Neural crest cell (in vitro differentiated cells): ENCODE measurements at regions not wholly inside any gene's neighbourhood (a gene's known extent, or its start where the extent isn't known, plus 50 kb on each side); places are given as distances from the start of the nearest gene placed in this dataset.

Source experiments
- DNase-seq: peaks from one replicate; pipeline ENCODE4 v3.0.0; 2021; ENCODE audit warnings: low read depth, mixed read lengths, low spot score
- H3K27ac Mint-ChIP-seq: one replicate; pipeline ENCODE4 v1.8.0; 2021; ENCODE audit warnings: mild to moderate bottlenecking, mixed read lengths; ENCODE audit not compliant: unreplicated experiment
- H3K27me3 Mint-ChIP-seq: 2 replicates; pipeline ENCODE4 v1.8.0; 2021; ENCODE audit warnings: low read depth, mild to moderate bottlenecking, mixed read lengths
- H3K36me3 Mint-ChIP-seq: 2 replicates; pipeline ENCODE4 v1.8.0; 2021; ENCODE audit warnings: low read depth, mild to moderate bottlenecking, mixed read lengths
- H3K4me1 Mint-ChIP-seq: 2 replicates; pipeline ENCODE4 v1.8.0; 2021; ENCODE audit warnings: mixed read lengths
- H3K4me3 Mint-ChIP-seq: one replicate; pipeline ENCODE4 v1.8.0; 2021; ENCODE audit warnings: mild to moderate bottlenecking, mixed read lengths
- H3K9me3 Mint-ChIP-seq: 2 replicates; pipeline ENCODE4 v1.8.0; 2021; ENCODE audit warnings: mixed read lengths
- TF ChIP-seq, protein P1 (sequence below): fragments of 200-600 bp; sonication (generic); conservative IDR thresholded peaks from 2 replicates; pipeline ENCODE4 v1.5.0; 2021; ENCODE audit warnings: antibody characterized with exemption, mild to moderate bottlenecking

- Mint-ChIP-seq H3K4me1 (no peaks in the 10 kb centered on the region), H3K36me3 (no peaks in the 10 kb centered on the region), H3K27me3 (peaks cover 2% of the 10 kb centered on the region), H3K4me3 (no peak overlapping the region), H3K27ac (no peak overlapping the region), H3K9me3 (peaks cover 3% of the 10 kb centered on the region)
- DNase-seq, result no peak
- TF ChIP-seq, protein P1, sequence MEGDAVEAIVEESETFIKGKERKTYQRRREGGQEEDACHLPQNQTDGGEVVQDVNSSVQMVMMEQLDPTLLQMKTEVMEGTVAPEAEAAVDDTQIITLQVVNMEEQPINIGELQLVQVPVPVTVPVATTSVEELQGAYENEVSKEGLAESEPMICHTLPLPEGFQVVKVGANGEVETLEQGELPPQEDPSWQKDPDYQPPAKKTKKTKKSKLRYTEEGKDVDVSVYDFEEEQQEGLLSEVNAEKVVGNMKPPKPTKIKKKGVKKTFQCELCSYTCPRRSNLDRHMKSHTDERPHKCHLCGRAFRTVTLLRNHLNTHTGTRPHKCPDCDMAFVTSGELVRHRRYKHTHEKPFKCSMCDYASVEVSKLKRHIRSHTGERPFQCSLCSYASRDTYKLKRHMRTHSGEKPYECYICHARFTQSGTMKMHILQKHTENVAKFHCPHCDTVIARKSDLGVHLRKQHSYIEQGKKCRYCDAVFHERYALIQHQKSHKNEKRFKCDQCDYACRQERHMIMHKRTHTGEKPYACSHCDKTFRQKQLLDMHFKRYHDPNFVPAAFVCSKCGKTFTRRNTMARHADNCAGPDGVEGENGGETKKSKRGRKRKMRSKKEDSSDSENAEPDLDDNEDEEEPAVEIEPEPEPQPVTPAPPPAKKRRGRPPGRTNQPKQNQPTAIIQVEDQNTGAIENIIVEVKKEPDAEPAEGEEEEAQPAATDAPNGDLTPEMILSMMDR, result no peak
Measured at GRCh38 chr20:19110881-19111460, 101.5 kb upstream of the SLC24A3 start.

DNA sequence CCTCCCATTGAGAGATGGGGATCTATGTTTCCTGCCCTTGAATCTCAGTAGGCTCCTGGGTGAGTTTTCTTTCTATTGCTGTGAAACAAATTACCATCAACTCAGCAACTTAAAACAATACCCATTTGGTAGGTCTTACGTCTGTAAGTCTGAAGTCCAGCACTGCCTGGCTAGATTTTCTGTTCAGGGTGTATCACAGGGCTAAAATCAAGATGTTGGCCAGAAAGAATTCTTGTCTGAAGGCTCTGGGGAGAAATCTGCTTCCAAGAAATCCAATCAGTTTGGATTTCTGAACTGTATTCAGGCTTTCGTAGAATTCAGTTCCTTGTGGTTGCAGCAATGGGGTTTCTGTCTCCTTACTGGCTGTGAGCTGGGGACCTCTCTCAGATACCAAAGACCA is 99.6 kb upstream of the SLC24A3 start:
- TF ChIP-seq, protein P1, result no peak

DNA sequence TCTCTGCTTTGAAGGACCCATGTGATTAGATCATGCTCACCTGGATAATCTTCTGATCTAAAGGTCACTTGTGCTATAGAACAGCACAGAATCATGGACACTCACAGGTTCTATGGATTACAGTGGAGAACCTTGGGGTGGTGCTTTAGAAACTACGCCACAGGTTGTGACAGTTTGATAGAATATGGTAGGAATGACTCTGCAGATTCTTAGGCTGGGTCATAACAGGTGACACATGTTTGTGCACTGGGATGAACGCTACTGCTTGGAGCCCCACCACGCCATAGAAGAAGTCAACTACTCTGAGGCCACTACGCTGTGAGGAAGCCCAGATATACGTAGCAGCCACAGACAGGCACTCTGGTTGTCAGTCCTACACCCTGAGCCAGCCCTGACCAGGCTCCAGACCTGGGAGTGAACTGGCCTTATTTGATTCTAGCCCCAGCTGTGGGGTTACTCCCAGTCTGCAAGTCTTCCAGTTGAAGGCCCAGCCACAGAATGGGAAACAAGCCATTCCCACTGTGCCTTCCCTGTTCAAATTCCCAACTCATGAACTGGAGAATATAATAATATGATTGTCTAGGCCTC is 99.0 kb upstream of the SLC24A3 start:
- H3K36me3 Mint-ChIP-seq, result no peaks in the 10 kb centered on the region
- TF ChIP-seq, protein P1, result no peak
- H3K27me3 Mint-ChIP-seq, result peaks cover 2% of the 10 kb centered on the region
- peaks cover 4% of the 10 kb centered on the region for H3K4me1 Mint-ChIP-seq
- no peak for DNase-seq
- peaks cover 5% of the 10 kb centered on the region for H3K9me3 Mint-ChIP-seq
- no peak overlapping the region for H3K27ac Mint-ChIP-seq
- no peak overlapping the region for H3K4me3 Mint-ChIP-seq

More for the DNA sequence above, 99.6 kb upstream of the SLC24A3 start:
- no peak for DNase-seq
- H3K27ac Mint-ChIP-seq, result no peak overlapping the region
- peaks cover 7% of the 10 kb centered on the region for H3K9me3 Mint-ChIP-seq
- no peak overlapping the region for H3K4me3 Mint-ChIP-seq
- peaks cover 2% of the 10 kb centered on the region for H3K27me3 Mint-ChIP-seq
- peaks cover 4% of the 10 kb centered on the region for H3K4me1 Mint-ChIP-seq
- H3K36me3 Mint-ChIP-seq, result no peaks in the 10 kb centered on the region

GRCh38 chr20:19114410-19114809 is 98.0 kb upstream of the SLC24A3 start:
- TF ChIP-seq, protein P1, result no peak
- H3K9me3 Mint-ChIP-seq, result peaks cover 5% of the 10 kb centered on the region
- peaks cover 2% of the 10 kb centered on the region for H3K27me3 Mint-ChIP-seq
- no peak overlapping the region for H3K4me3 Mint-ChIP-seq
- peaks cover 4% of the 10 kb centered on the region for H3K4me1 Mint-ChIP-seq
- H3K36me3 Mint-ChIP-seq, result no peaks in the 10 kb centered on the region
- DNase-seq, result no peak
- H3K27ac Mint-ChIP-seq, result no peak overlapping the region

- H3K4me3 Mint-ChIP-seq, result no peak overlapping the region
- TF ChIP-seq, protein P1, result no peak
- H3K27ac Mint-ChIP-seq, result no peak overlapping the region
- H3K9me3 Mint-ChIP-seq, result peaks cover 5% of the 10 kb centered on the region
- peaks cover 4% of the 10 kb centered on the region for H3K4me1 Mint-ChIP-seq
- DNase-seq, result no peak
- H3K27me3 Mint-ChIP-seq, result no peaks in the 10 kb centered on the region
- no peaks in the 10 kb centered on the region for H3K36me3 Mint-ChIP-seq
Measured at GRCh38 chr20:19115581-19115980, 96.9 kb upstream of the SLC24A3 start.
